Inferior parietal cortex (tissue), 1 donor: ENCODE measurements at regions not wholly inside any gene's neighbourhood (a gene's known extent, or its start where the extent isn't known, plus 50 kb on each side); places are given as distances from the start of the nearest gene placed in this dataset.

Experiments
- DNase-seq: peaks from one replicate; pipeline ENCODE4 v3.0.0-alpha.2; 2016; ENCODE audit errors: extremely low spot score

- no peak for DNase-seq
These were observed 248.9 kb upstream of the FOXQ1 start for GRCh38 chr6:1062786-1063545.

- no peak for DNase-seq
These were observed 252.3 kb upstream of the FOXQ1 start for GRCh38 chr6:1059596-1059995.

GRCh38 chr6:1057490-1058135 lies 254.3 kb upstream of the FOXQ1 start:
- no peak for DNase-seq

- DNase-seq = no peak
These were observed 256.6 kb upstream of the FOXQ1 start for GRCh38 chr6:1055015-1055921.

- no peak for DNase-seq
These were observed 257.3 kb upstream of the FOXQ1 start for GRCh38 chr6:1054653-1055014.

GRCh38 chr6:1053586-1053985 lies 258.3 kb upstream of the FOXQ1 start:
- DNase-seq = no peak

- DNase-seq = no peak
These were observed 259.6 kb upstream of the FOXQ1 start for GRCh38 chr6:1052262-1052661.

- no peak for DNase-seq
These were observed 262.0 kb upstream of the FOXQ1 start for GRCh38 chr6:1049900-1050299.

GRCh38 chr6:1049170-1049569 lies 262.7 kb upstream of the FOXQ1 start:
- DNase-seq = no peak

- no peak for DNase-seq
These were observed 263.8 kb upstream of the FOXQ1 start for GRCh38 chr6:1047981-1048541.

- no peak for DNase-seq
These were observed 266.7 kb upstream of the FOXQ1 start for GRCh38 chr6:1045239-1045638.

GRCh38 chr6:1044040-1044836 lies 267.7 kb upstream of the FOXQ1 start:
- no peak for DNase-seq

- DNase-seq = no peak
These were observed 268.5 kb upstream of the FOXQ1 start for GRCh38 chr6:1043458-1043836.

- DNase-seq = no peak
These were observed 269.1 kb upstream of the FOXQ1 start for GRCh38 chr6:1042583-1043457.

GRCh38 chr6:1040393-1040792 lies 271.5 kb upstream of the FOXQ1 start:
- no peak for DNase-seq

GRCh38 chr6:1039746-1040145 lies 272.2 kb upstream of the FOXQ1 start:
- no peak for DNase-seq

GRCh38 chr6:1039191-1039590 lies 272.7 kb upstream of the FOXQ1 start:
- no peak for DNase-seq

- no peak for DNase-seq
These were observed 274.3 kb upstream of the FOXQ1 start for GRCh38 chr6:1037430-1038202.

GRCh38 chr6:1035401-1035800 lies 276.5 kb upstream of the FOXQ1 start:
- DNase-seq = no peak

- DNase-seq = no peak
These were observed 280.2 kb upstream of the FOXQ1 start for GRCh38 chr6:1031720-1032119.
